K562 (cell line): ENCODE measurements at regions not wholly inside any gene's neighbourhood (a gene's known extent, or its start where the extent isn't known, plus 50 kb on each side); places are given as distances from the start of the nearest gene placed in this dataset.

Experiments used
- ATAC-seq: fragments of 200-7000 bp; cut with Tn5 transposase; 3 replicates; pipeline ENCODE4 v1.9.1; 2020; ENCODE audit warnings: moderate library complexity
- BruUV-seq: library from RNA; stranded (reverse); fragments of 400-500 nt; replicated peaks from 2 replicates; lab custom pipeline; 2021; lab: Mats Ljungman, UMichigan
- CTCF ChIA-PET: fragments of 300-600 bp; formaldehyde crosslinking; extraction: SDS; loops from one replicate; lab custom pipeline; 2021; ENCODE audit warnings: low intra/inter-chr PET ratio; lab: Yijun Ruan, JAX
- POLR2A ChIA-PET: fragments of 300-600, 350-650 bp; sonication (Branson Sonifier 250); formaldehyde crosslinking; extraction: SDS; loops from one replicate; lab custom pipeline; 2021; ENCODE audit warnings: antibody characterized with exemption, inconsistent platforms; lab: Yijun Ruan, JAX
- DNase-seq, 4 experiments: peaks; one replicate each; pipeline versions ENCODE4 v3.0.0 to v3.0.0-alpha.2; 2011 to 2018; ENCODE audit warnings: low spot score in 3 of 4, mixed read lengths in 3 of 4; ENCODE audit errors: extremely low read depth in 1 of 4
- FAIRE-seq: peaks from 2 replicates; lab custom pipeline; 2011; peaks lifted over from hg19 to GRCh38; lab: Jason Lieb, UNC
- H2AFZ ChIP-seq: 2 replicates; pipeline ENCODE4 v1.6.0; 2011; ENCODE audit warnings: low read depth, low read length, control low read depth, inconsistent platforms
- H3K27ac ChIP-seq: fragments of 200-600 bp; 3 replicates; pipeline ENCODE4 v1.8.0; 2011; ENCODE audit warnings: low read depth, mild to moderate bottlenecking, control low read depth, inconsistent platforms, low read length, moderate library complexity, mixed read lengths; ENCODE audit errors: extremely low read depth
- H3K27me3 ChIP-seq, 2 experiments: fragments of 300-600 bp in 1 of 2; 2 replicates in 1 of 2; 3 replicates in 1 of 2; pipeline versions ENCODE4 v1.6.0 to v1.8.0; 2011; ENCODE audit warnings: inconsistent platforms in 2 of 2, low read length in 2 of 2, mild to moderate bottlenecking in 1 of 2, mixed read lengths in 1 of 2, moderate library complexity in 1 of 2; ENCODE audit not compliant: control insufficient read depth in 2 of 2, insufficient read depth in 2 of 2
- H3K36me3 ChIP-seq: fragments of 300-600 bp; 3 replicates; pipeline ENCODE4 v1.8.0; 2011; ENCODE audit warnings: mild to moderate bottlenecking, low read length, inconsistent platforms; ENCODE audit not compliant: control insufficient read depth, insufficient read depth
- H3K4me1 ChIP-seq, 2 experiments: fragments of 200-600 bp in 1 of 2; replicated peaks in 1 of 2; 2 replicates in 1 of 2; 3 replicates in 1 of 2; pipeline versions ENCODE4 v1.5.1 to v1.8.0; 2011; ENCODE audit warnings: inconsistent platforms in 2 of 2, low read length in 2 of 2, mild to moderate bottlenecking in 1 of 2, mixed read lengths in 1 of 2, moderate library complexity in 1 of 2; ENCODE audit not compliant: control insufficient read depth in 2 of 2, insufficient read depth in 2 of 2
- H3K4me2 ChIP-seq: 2 replicates; pipeline ENCODE4 v1.6.1; 2011; ENCODE audit warnings: low read length, control low read depth, inconsistent platforms, mixed read lengths; ENCODE audit not compliant: insufficient read depth
- H3K4me3 ChIP-seq: fragments of 200-600 bp; sonication (generic), shearing (Covaris generic); 2 replicates; pipeline ENCODE4 v1.5.1; 2016; ENCODE audit warnings: control low read depth, inconsistent platforms
- H3K79me2 ChIP-seq: fragments of 200-600 bp; 3 replicates; pipeline ENCODE4 v1.8.0; 2011; ENCODE audit warnings: low read length, inconsistent platforms; ENCODE audit not compliant: control insufficient read depth, insufficient read depth
- H3K9ac ChIP-seq, 2 experiments: 2 replicates each; pipeline versions ENCODE4 v1.6.0 to v1.6.1; 2011; ENCODE audit warnings: low read depth in 2 of 2, low read length in 2 of 2, control low read depth in 1 of 2, inconsistent platforms in 1 of 2, mild to moderate bottlenecking in 1 of 2, mixed read lengths in 1 of 2; ENCODE audit not compliant: insufficient read depth in 1 of 2
- H3K9me1 ChIP-seq: one replicate; pipeline ENCODE4 v1.6.0; 2011; ENCODE audit warnings: inconsistent platforms, mild to moderate bottlenecking, low read length, moderate library complexity; ENCODE audit not compliant: control insufficient read depth, insufficient read depth
- H3K9me3 ChIP-seq: replicated peaks from 2 replicates; pipeline ENCODE4 v1.5.1; 2011; ENCODE audit warnings: low read depth, low read length, inconsistent platforms; ENCODE audit not compliant: control insufficient read depth, insufficient read depth
- H4K20me1 ChIP-seq: replicated peaks from 2 replicates; pipeline ENCODE4 v1.6.1; 2011; ENCODE audit warnings: low read length, inconsistent platforms, mixed read lengths; ENCODE audit not compliant: control insufficient read depth, insufficient read depth
- CBFA2T3 ChIP-seq: fragments of 450-650 bp; IDR thresholded peaks from 2 replicates; pipeline ENCODE4 v1.6.1; 2017
- CEBPG ChIP-seq, 3 experiments: fragments of 200-800 bp in 1 of 3; sonication (Bioruptor generic) in 1 of 3; sonication (generic) in 1 of 3; formaldehyde crosslinking in 1 of 3; IDR thresholded peaks in 2 of 3; conservative IDR thresholded peaks in 1 of 3; 2 replicates each; pipeline versions ENCODE4 v1.6.1 to v1.8.0; 2016 to 2022; ENCODE audit warnings: missing compliant biosample characterization in 2 of 3, missing genetic modification characterization in 2 of 3, mild to moderate bottlenecking in 1 of 3, missing genetic modification reagents in 1 of 3
- CHD1 ChIP-seq: fragments of 200-600 bp; sonication (generic); IDR thresholded peaks from one replicate; pipeline ENCODE4 v1.6.1; 2012; ENCODE audit warnings: mild to moderate bottlenecking, moderate library complexity, low read length, inconsistent platforms
- KAT2B ChIP-seq: IDR thresholded peaks from one replicate; pipeline ENCODE4 v1.6.1; 2012; ENCODE audit warnings: low read depth, mild to moderate bottlenecking, control low read depth, inconsistent platforms, low read length, moderate library complexity
- MCM2 ChIP-seq: fragments of 450-650 bp; IDR thresholded peaks from 2 replicates; pipeline ENCODE4 v1.6.1; 2017; ENCODE audit warnings: low read depth, mild to moderate bottlenecking
- TEAD2 ChIP-seq: fragments of 450-650 bp; IDR thresholded peaks from 2 replicates; pipeline ENCODE4 v1.6.1; 2016; ENCODE audit warnings: missing genetic modification characterization, control low read depth, missing compliant biosample characterization
- ZFX ChIP-seq: sonication (generic); formaldehyde crosslinking; IDR thresholded peaks from 2 replicates; pipeline ENCODE4 v1.8.0; 2022; ENCODE audit warnings: mild to moderate bottlenecking, missing genetic modification reagents, moderate library complexity
- ZNF274 ChIP-seq: IDR thresholded peaks from 2 replicates; pipeline ENCODE4 v1.6.1; 2011; ENCODE audit warnings: low read depth, mild to moderate bottlenecking, low read length, moderate library complexity, borderline replicate concordance
- WGBS: fragments of 100-300 bp; shearing (Covaris generic); methylation state at CpG from one replicate; pipeline ENCODE4 v1.1.6; 2016; ENCODE audit warnings: low coverage, mixed read lengths; ENCODE audit not compliant: insufficient coverage; ENCODE audit errors: missing lambda C conversion rate; 5-methylcytosine and 5-hydroxymethylcytosine counted together
- in situ Hi-C: fragments of 300-500 bp; cut with MboI; formaldehyde crosslinking; loops from 4 replicates; pipeline ENCODE4 v1.15.0; 2018; ENCODE audit warnings: inconsistent platforms, mixed read lengths
- intact Hi-C: fragments of 100-400 bp; cut with micrococcal nuclease; formaldehyde crosslinking; loops from 2 replicates; pipeline ENCODE4 v1.14.2; 2022

DNA sequence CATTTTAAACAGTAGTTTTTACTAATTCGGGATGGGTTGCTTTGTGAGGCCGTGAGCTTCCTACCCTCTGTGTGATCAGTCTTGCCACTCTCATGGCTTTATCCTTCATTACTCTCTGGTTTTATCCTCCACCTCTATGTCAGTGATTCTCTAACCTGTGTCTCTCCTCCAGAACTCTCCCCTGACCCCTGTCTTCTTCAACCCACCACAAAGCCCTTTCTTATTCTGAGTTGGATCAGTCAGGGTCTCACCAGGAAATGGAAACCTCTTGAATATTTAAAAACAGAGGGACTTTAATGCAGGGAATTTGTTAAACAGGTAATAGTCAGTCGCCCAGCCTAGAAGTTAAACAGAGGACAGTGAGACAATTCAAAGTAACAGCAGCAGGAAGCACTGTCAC lies 64.2 kb upstream of the ADPGK start:
- intact Hi-C loops = no loop called here

DNA sequence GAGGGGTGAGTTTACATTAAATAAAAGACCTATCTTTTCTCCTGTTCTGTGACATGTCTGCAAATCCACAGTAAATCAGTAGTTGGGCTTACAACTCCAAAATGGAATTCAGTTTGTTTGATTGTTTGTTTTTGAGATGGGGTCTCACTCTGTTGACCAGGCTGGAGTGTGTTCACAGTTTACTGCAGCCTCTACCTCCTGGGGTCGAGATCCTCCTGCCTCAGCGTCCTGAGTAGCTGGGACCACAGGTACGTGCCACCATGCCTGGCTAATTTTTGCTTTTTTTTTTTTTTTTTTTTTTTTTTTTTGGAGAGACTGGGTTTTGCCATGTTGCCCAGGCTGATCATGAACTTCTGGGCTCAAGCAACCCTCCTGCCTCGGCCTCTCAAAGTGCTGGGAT lies 63.5 kb upstream of the ADPGK start:
- no peak for FAIRE-seq
- intact Hi-C loops = no loop called here

More for the DNA sequence above, 64.2 kb upstream of the ADPGK start:
- Histone ChIP-seq H3K27ac (no peak overlapping the region), H4K20me1 (no peaks in the 10 kb centered on the region; the same call in 1 of the 2 replicates), H3K27me3 (peaks cover 8 to 20% of the 10 kb centered on the region in 2 experiments; a peak in 4 of 5 replicates), H3K4me3 (no peak overlapping the region), H3K9ac (no peak overlapping the region), H3K9me3 (no peaks in the 10 kb centered on the region), H3K9me1 (no peaks in the 10 kb centered on the region), H2AFZ (no peak overlapping the region), H3K4me2 (no peak overlapping the region)
- ATAC-seq (no peak), FAIRE-seq (no peak), DNase-seq (no peak)
- POLR2A ChIA-PET = no interaction called here
- no TSS peak for BruUV-seq
- in situ Hi-C loops = no loop called here
- CTCF ChIA-PET = no interaction called here
- TF ChIP-seq MCM2 (no peak), CHD1 (no peak), CEBPG (CRISPR knock-in tag; IDR thresholded peaks at IDR 0.05) (no peak), CEBPG (tag; conservative IDR thresholded peaks at IDR 0.05 in 1 of 2, IDR thresholded peaks at IDR 0.05 in 1 of 2) (no peak)
- TF ChIP-seq, all 486 proteins: peak for 0
- Histone ChIP-seq H3K4me1 (no peaks in the 10 kb centered on the region; a peak in 1 of 5 replicates), H3K79me2 (no peaks in the 10 kb centered on the region), H3K36me3 (no peaks in the 10 kb centered on the region)
- 0% methylated on average over 3 of the region's 3 CpGs for WGBS

More for the DNA sequence above, 63.5 kb upstream of the ADPGK start:
- Histone ChIP-seq H3K9me1 (no peaks in the 10 kb centered on the region), H3K36me3 (no peaks in the 10 kb centered on the region), H2AFZ (no peak overlapping the region), H3K9ac (no peak overlapping the region), H3K4me1 (no peaks in the 10 kb centered on the region; a peak in 1 of 5 replicates), H3K4me3 (no peak overlapping the region), H3K9me3 (no peaks in the 10 kb centered on the region), H3K27ac (no peak overlapping the region), H4K20me1 (no peaks in the 10 kb centered on the region; the same call in 1 of the 2 replicates), H3K4me2 (no peak overlapping the region), H3K27me3 (peaks cover 6 to 20% of the 10 kb centered on the region in 2 experiments; a peak in 4 of 5 replicates), H3K79me2 (no peaks in the 10 kb centered on the region)
- no peak for ATAC-seq
- 0% methylated on average over 2 of the region's 4 CpGs for WGBS
- TF ChIP-seq ZFX (CRISPR knock-in tag) (no peak), KAT2B (no peak), CBFA2T3 (no peak), ZNF274 (no peak), TEAD2 (tag) (no peak)
- in situ Hi-C loops = no loop called here
- POLR2A ChIA-PET = no interaction called here
- no peak for DNase-seq
- CTCF ChIA-PET = no interaction called here
- BruUV-seq = no TSS peak
